Tibial nerve (tissue), 4 donors: ENCODE measurements at regions not wholly inside any gene's neighbourhood (a gene's known extent, or its start where the extent isn't known, plus 50 kb on each side); places are given as distances from the start of the nearest gene placed in this dataset.

ENCODE experiments used
- DNase-seq, 2 donors: peaks; one replicate each; pipeline ENCODE4 v3.0.0-alpha.2; 2019; ENCODE audit warnings: low spot score in 2 of 2
- H3K27ac ChIP-seq, 4 donors: fragments of 200-600 bp; sonication (generic) in 3 of 4; one replicate each; pipeline ENCODE4 v1.5.1; 2017 to 2019; ENCODE audit warnings: mild to moderate bottlenecking in 1 of 4
- H3K27me3 ChIP-seq, 2 donors: fragments of 200-600 bp; sonication (generic) in 1 of 2; one replicate each; pipeline versions ENCODE4 v1.5.1 to v1.6.0; 2017 to 2019
- H3K36me3 ChIP-seq, 3 donors: fragments of 200-600 bp; sonication (generic); one replicate each; pipeline ENCODE4 v1.5.1; 2018 to 2019
- H3K4me1 ChIP-seq, 4 donors: fragments of 200-600 bp; sonication (generic) in 3 of 4; one replicate each; pipeline ENCODE4 v1.5.1; 2017 to 2019
- H3K4me3 ChIP-seq, 4 donors: fragments of 200-600 bp; sonication (generic) in 3 of 4; one replicate each; pipeline ENCODE4 v1.5.1; 2017 to 2019; ENCODE audit warnings: mild to moderate bottlenecking in 1 of 4, moderate library complexity in 1 of 4
- H3K9me3 ChIP-seq, 4 donors: fragments of 200-600 bp; sonication (generic) in 3 of 4; one replicate each; pipeline ENCODE4 v1.5.1; 2017 to 2019
- CTCF ChIP-seq, 5 experiments: fragments of 200-600 bp in 3 of 5; fragments of 450-650 bp in 2 of 5; sonication (generic) in 3 of 5; IDR thresholded peaks; one replicate each; pipeline ENCODE4 v1.5.1; 2016 to 2019; ENCODE audit warnings: antibody characterized with exemption in 5 of 5, mild to moderate bottlenecking in 3 of 5, moderate library complexity in 2 of 5
- EP300 ChIP-seq, 2 donors: sonication (generic); formaldehyde crosslinking; IDR thresholded peaks; one replicate each; pipeline ENCODE4 v1.6.1; 2017; ENCODE audit warnings: antibody characterized with exemption in 2 of 2, mild to moderate bottlenecking in 1 of 2
- POLR2A ChIP-seq, 2 donors: fragments of 450-650 bp; IDR thresholded peaks; one replicate each; pipeline ENCODE4 v1.6.1; 2017; ENCODE audit warnings: antibody characterized with exemption in 2 of 2, mild to moderate bottlenecking in 2 of 2, moderate library complexity in 2 of 2
- WGBS, 2 donors: methylation state at CpG; one replicate each; pipeline ENCODE4 v1.1.5; 2018; 5-methylcytosine and 5-hydroxymethylcytosine counted together

GRCh38 chr16:87223656-87224248 is 93.4 kb downstream of the C16orf95 start:
- no peaks in the 10 kb centered on the region for H3K27me3 ChIP-seq
- no peak overlapping the region for H3K4me3 ChIP-seq
- no peak for DNase-seq
- no peak overlapping the region for H3K27ac ChIP-seq
- no peak for TF ChIP-seq POLR2A (IDR thresholded peaks at IDR 0.05)
- TF ChIP-seq CTCF (IDR thresholded peaks at IDR 0.05), result no peak
- TF ChIP-seq EP300 (IDR thresholded peaks at IDR 0.05), result no peak
- H3K36me3 ChIP-seq, result no peaks in the 10 kb centered on the region
- H3K9me3 ChIP-seq, result no peaks in the 10 kb centered on the region
- H3K4me1 ChIP-seq, result peaks cover 0 to 15% (median 3%) of the 10 kb centered on the region in 4 donors
- WGBS, 2 donors, result 78 to 91% methylated on average over 3 of the region's 3 CpGs

- Histone ChIP-seq H3K4me3 (no peak overlapping the region), H3K36me3 (no peaks in the 10 kb centered on the region), H3K4me1 (peaks cover 0 to 15% (median 3%) of the 10 kb centered on the region in 4 donors), H3K27me3 (no peaks in the 10 kb centered on the region), H3K9me3 (peaks cover 0 to 7% (median 0%) of the 10 kb centered on the region in 4 donors), H3K27ac (peak overlapping the region in 2 of 4 donors; percentile 68 to 80)
- DNase-seq, result no peak
- TF ChIP-seq POLR2A (IDR thresholded peaks at IDR 0.05) (no peak), CTCF (IDR thresholded peaks at IDR 0.05) (no peak), EP300 (IDR thresholded peaks at IDR 0.05) (no peak)
These were observed 90.3 kb downstream of the C16orf95 start for GRCh38 chr16:87226926-87227295.

- H3K4me3 ChIP-seq, result no peak overlapping the region
- H3K27ac ChIP-seq, result peak overlapping the region in 3 of 4 donors; percentile 58 to 80 (median 68)
- H3K4me1 ChIP-seq, result peaks cover 0 to 15% (median 3%) of the 10 kb centered on the region in 4 donors
- WGBS, 2 donors, result 43 to 54% methylated on average over 19 to 21 of the region's 24 CpGs
- TF ChIP-seq POLR2A (IDR thresholded peaks at IDR 0.05) (no peak), EP300 (IDR thresholded peaks at IDR 0.05) (peak in 1 of 2 donors; percentile 22)
- no peak for DNase-seq
- no peaks in the 10 kb centered on the region for H3K36me3 ChIP-seq
- H3K27me3 ChIP-seq, result no peaks in the 10 kb centered on the region
- H3K9me3 ChIP-seq, result peaks cover 0 to 12% (median 0%) of the 10 kb centered on the region in 4 donors
These were observed 89.8 kb downstream of the C16orf95 start for GRCh38 chr16:87227296-87227951.

- no peaks in the 10 kb centered on the region for H3K36me3 ChIP-seq
- H3K9me3 ChIP-seq, result peaks cover 0 to 16% (median 0%) of the 10 kb centered on the region in 4 donors
- no peak overlapping the region for H3K4me3 ChIP-seq
- no peak for DNase-seq
- H3K27me3 ChIP-seq, result no peaks in the 10 kb centered on the region
- 94 to 95% methylated on average over 8 of the region's 8 CpGs for WGBS, 2 donors
- peaks cover 0 to 15% (median 3%) of the 10 kb centered on the region in 4 donors for H3K4me1 ChIP-seq
- TF ChIP-seq POLR2A (IDR thresholded peaks at IDR 0.05), result no peak
- TF ChIP-seq EP300 (IDR thresholded peaks at IDR 0.05), result no peak
- no peak for TF ChIP-seq CTCF (IDR thresholded peaks at IDR 0.05)
- peak overlapping the region in 1 of 4 donors; percentile 80 for H3K27ac ChIP-seq
These were observed 88.8 kb downstream of the C16orf95 start for GRCh38 chr16:87228363-87228762.

GRCh38 chr16:87229230-87230188 is 87.7 kb downstream of the C16orf95 start:
- Histone ChIP-seq H3K4me3 (no peak overlapping the region), H3K27ac (no peak overlapping the region), H3K4me1 (peaks cover 0 to 20% (median 3%) of the 10 kb centered on the region in 4 donors), H3K9me3 (peaks cover 0 to 16% (median 0%) of the 10 kb centered on the region in 4 donors), H3K27me3 (no peaks in the 10 kb centered on the region), H3K36me3 (no peaks in the 10 kb centered on the region)
- WGBS, 2 donors, result 76 to 81% methylated on average over 18 of the region's 18 CpGs
- no peak for DNase-seq
- TF ChIP-seq POLR2A (IDR thresholded peaks at IDR 0.05) (no peak), CTCF (IDR thresholded peaks at IDR 0.05) (no peak), EP300 (IDR thresholded peaks at IDR 0.05) (no peak)
